SK-N-SH treated with all-trans-retinoic acid at 6 μM for 48 hours (cell line): ENCODE measurements at regions not wholly inside any gene's neighbourhood (a gene's known extent, or its start where the extent isn't known, plus 50 kb on each side); places are given as distances from the start of the nearest gene placed in this dataset.

Experiments used
- ATAC-seq: fragments of 200-7000 bp; cut with Tn5 transposase; 3 replicates; pipeline ENCODE4 v1.9.1; 2020; ENCODE audit warnings: mild to moderate bottlenecking, moderate library complexity
- ARNTL ChIP-seq: fragments of 450-650 bp; formaldehyde crosslinking; IDR thresholded peaks from 2 replicates; pipeline ENCODE4 v1.5.0; 2020; ENCODE audit warnings: low read depth, mild to moderate bottlenecking, moderate library complexity, borderline replicate concordance
- BACH2 ChIP-seq: fragments of 250-450 bp; sonication (Bioruptor Pico); IDR thresholded peaks from 2 replicates; pipeline ENCODE4 v1.9.0; 2021; ENCODE audit warnings: mild to moderate bottlenecking, borderline replicate concordance
- CSDC2 ChIP-seq: fragments of 250-450 bp; sonication (Bioruptor Pico); IDR thresholded peaks from 2 replicates; pipeline ENCODE4 v1.5.0; 2020; ENCODE audit warnings: mild to moderate bottlenecking, moderate library complexity
- ESRRG ChIP-seq: fragments of 250-450 bp; sonication (Bioruptor Pico); IDR thresholded peaks from 2 replicates; pipeline ENCODE4 v1.6.1; 2021; ENCODE audit warnings: mild to moderate bottlenecking
- GLIS3 ChIP-seq: fragments of 250-450 bp; sonication (Bioruptor Pico); IDR thresholded peaks from 2 replicates; pipeline ENCODE4 v1.5.0; 2020; ENCODE audit warnings: mild to moderate bottlenecking, moderate library complexity
- ISL1 ChIP-seq: fragments of 250-450 bp; sonication (Bioruptor Pico); IDR thresholded peaks from 2 replicates; pipeline ENCODE4 v2.1.2; 2022; ENCODE audit warnings: mild to moderate bottlenecking, moderate library complexity
- OSR1 ChIP-seq: fragments of 250-450 bp; sonication (Bioruptor Pico); IDR thresholded peaks from 2 replicates; pipeline ENCODE4 v1.8.0; 2022; ENCODE audit warnings: moderate library complexity, mild to moderate bottlenecking, inconsistent platforms
- PPARA ChIP-seq: fragments of 250-450 bp; sonication (Bioruptor Pico); IDR thresholded peaks from 2 replicates; pipeline ENCODE4 v1.5.0; 2020; ENCODE audit warnings: mild to moderate bottlenecking, borderline replicate concordance
- RARB ChIP-seq: fragments of 250-450 bp; sonication (Bioruptor Pico); IDR thresholded peaks from 2 replicates; pipeline ENCODE4 v1.8.0; 2021; ENCODE audit warnings: mild to moderate bottlenecking, moderate library complexity
- SNAI2 ChIP-seq: fragments of 250-450 bp; sonication (Bioruptor Pico); IDR thresholded peaks from 2 replicates; pipeline ENCODE4 v1.5.0; 2020; ENCODE audit warnings: mild to moderate bottlenecking, moderate library complexity
- TCF4 ChIP-seq: fragments of 250-450 bp; sonication (Bioruptor Pico); IDR thresholded peaks from 2 replicates; pipeline ENCODE4 v1.8.0; 2021; ENCODE audit warnings: mild to moderate bottlenecking, moderate library complexity, borderline replicate concordance
- ZC3H10 ChIP-seq: fragments of 250-450 bp; sonication (Bioruptor Pico); IDR thresholded peaks from 2 replicates; pipeline ENCODE4 v1.5.1; 2021; ENCODE audit warnings: mild to moderate bottlenecking, moderate library complexity
- ZFP3 ChIP-seq: fragments of 250-450 bp; sonication (Bioruptor Pico); IDR thresholded peaks from 2 replicates; pipeline ENCODE4 v1.5.0; 2020; ENCODE audit warnings: mild to moderate bottlenecking, moderate library complexity
- ZFP30 ChIP-seq: fragments of 450-650 bp; formaldehyde crosslinking; IDR thresholded peaks from 2 replicates; pipeline ENCODE4 v1.5.0; 2022; ENCODE audit warnings: mild to moderate bottlenecking, moderate library complexity
- ZNF565 ChIP-seq: fragments of 450-650 bp; formaldehyde crosslinking; conservative IDR thresholded peaks from 2 replicates; pipeline ENCODE4 v1.5.0; 2020; ENCODE audit warnings: low read depth, mild to moderate bottlenecking, moderate library complexity
- ZNF70 ChIP-seq: fragments of 450-650 bp; formaldehyde crosslinking; IDR thresholded peaks from 2 replicates; pipeline ENCODE4 v1.5.0; 2020; ENCODE audit warnings: mild to moderate bottlenecking, moderate library complexity
- ZNF8 ChIP-seq: fragments of 450-650 bp; formaldehyde crosslinking; IDR thresholded peaks from 2 replicates; pipeline ENCODE4 v1.5.0; 2020; ENCODE audit warnings: mild to moderate bottlenecking, moderate library complexity
- TF ChIP-seq, protein P1 (sequence below): fragments of 250-450 bp; sonication (Bioruptor Pico); IDR thresholded peaks from 2 replicates; pipeline ENCODE4 v1.5.1; 2021; ENCODE audit warnings: mild to moderate bottlenecking, moderate library complexity
- TF ChIP-seq, protein P2 (sequence below): fragments of 250-450 bp; sonication (Bioruptor Pico); IDR thresholded peaks from 2 replicates; pipeline ENCODE4 v1.5.0; 2020; ENCODE audit warnings: mild to moderate bottlenecking, moderate library complexity
- TF ChIP-seq, protein P3 (sequence below): fragments of 250-450 bp; sonication (Bioruptor Pico); IDR thresholded peaks from 2 replicates; pipeline ENCODE4 v1.8.0; 2021; ENCODE audit warnings: low read depth, mild to moderate bottlenecking, moderate library complexity, borderline replicate concordance
- TF ChIP-seq, protein P4 (sequence below): fragments of 250-450 bp; sonication (Bioruptor Pico); IDR thresholded peaks from 2 replicates; pipeline ENCODE4 v1.8.0; 2020; ENCODE audit warnings: mild to moderate bottlenecking, moderate library complexity, borderline replicate concordance

DNA sequence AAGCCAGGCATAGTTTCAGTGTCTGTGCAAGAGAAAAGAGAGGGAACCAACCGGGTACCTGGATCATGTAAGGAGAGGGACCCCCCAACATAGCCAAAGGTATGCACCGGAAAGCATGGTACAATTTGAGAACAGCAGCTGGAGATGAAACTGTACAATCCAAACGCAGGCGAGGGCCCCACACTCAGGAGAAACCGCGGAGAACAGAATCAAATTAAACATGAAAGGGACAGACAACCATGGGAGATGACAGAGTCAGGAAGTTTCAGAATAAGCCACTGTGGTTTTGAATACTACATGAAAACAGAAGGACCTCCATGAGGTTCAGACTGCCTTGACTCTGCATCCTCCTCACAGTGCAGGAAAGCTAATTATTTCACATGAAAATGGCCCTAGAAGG is 62.9 kb upstream of the SPATA13 start:
- TF ChIP-seq ARNTL (CRISPR knock-in tag) (no peak), CSDC2 (CRISPR knock-in tag) (no peak), ZFP30 (CRISPR knock-in tag) (no peak), GLIS3 (CRISPR knock-in tag) (no peak), BACH2 (CRISPR knock-in tag) (no peak), ZNF565 (no peak), ZFP3 (CRISPR knock-in tag) (no peak), RARB (CRISPR knock-in tag) (no peak), TCF4 (CRISPR knock-in tag) (no peak), PPARA (CRISPR knock-in tag) (no peak), ZNF8 (CRISPR knock-in tag) (no peak), ESRRG (no peak)
- TF ChIP-seq, protein P1, sequence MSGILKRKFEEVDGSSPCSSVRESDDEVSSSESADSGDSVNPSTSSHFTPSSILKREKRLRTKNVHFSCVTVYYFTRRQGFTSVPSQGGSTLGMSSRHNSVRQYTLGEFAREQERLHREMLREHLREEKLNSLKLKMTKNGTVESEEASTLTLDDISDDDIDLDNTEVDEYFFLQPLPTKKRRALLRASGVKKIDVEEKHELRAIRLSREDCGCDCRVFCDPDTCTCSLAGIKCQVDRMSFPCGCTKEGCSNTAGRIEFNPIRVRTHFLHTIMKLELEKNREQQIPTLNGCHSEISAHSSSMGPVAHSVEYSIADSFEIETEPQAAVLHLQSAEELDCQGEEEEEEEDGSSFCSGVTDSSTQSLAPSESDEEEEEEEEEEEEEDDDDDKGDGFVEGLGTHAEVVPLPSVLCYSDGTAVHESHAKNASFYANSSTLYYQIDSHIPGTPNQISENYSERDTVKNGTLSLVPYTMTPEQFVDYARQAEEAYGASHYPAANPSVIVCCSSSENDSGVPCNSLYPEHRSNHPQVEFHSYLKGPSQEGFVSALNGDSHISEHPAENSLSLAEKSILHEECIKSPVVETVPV: no peak
- TF ChIP-seq, protein P2, sequence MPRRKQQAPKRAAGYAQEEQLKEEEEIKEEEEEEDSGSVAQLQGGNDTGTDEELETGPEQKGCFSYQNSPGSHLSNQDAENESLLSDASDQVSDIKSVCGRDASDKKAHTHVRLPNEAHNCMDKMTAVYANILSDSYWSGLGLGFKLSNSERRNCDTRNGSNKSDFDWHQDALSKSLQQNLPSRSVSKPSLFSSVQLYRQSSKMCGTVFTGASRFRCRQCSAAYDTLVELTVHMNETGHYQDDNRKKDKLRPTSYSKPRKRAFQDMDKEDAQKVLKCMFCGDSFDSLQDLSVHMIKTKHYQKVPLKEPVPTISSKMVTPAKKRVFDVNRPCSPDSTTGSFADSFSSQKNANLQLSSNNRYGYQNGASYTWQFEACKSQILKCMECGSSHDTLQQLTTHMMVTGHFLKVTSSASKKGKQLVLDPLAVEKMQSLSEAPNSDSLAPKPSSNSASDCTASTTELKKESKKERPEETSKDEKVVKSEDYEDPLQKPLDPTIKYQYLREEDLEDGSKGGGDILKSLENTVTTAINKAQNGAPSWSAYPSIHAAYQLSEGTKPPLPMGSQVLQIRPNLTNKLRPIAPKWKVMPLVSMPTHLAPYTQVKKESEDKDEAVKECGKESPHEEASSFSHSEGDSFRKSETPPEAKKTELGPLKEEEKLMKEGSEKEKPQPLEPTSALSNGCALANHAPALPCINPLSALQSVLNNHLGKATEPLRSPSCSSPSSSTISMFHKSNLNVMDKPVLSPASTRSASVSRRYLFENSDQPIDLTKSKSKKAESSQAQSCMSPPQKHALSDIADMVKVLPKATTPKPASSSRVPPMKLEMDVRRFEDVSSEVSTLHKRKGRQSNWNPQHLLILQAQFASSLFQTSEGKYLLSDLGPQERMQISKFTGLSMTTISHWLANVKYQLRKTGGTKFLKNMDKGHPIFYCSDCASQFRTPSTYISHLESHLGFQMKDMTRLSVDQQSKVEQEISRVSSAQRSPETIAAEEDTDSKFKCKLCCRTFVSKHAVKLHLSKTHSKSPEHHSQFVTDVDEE (CRISPR knock-in tag): no peak
- no peak for ATAC-seq

DNA sequence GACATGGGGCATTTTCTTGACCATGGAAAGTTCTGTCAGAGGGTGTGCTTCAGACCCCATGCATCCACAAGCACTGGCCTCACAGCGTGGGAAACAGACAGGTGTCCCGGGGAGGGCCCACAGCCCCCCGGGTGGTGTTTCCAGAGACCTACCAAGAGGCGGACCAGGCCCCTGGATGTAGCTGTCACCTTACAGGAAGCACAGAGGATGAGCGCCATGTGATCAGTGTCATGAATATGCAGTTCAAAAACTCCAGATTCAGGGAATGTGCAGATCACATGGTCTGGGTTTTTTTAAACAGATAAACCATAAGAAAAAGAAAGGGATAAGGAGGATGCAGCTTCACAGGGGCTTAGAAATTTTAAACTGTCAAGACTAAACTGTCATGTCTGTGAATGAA is 61.0 kb upstream of the SPATA13 start:
- TF ChIP-seq, protein P2 (CRISPR knock-in tag): no peak
- TF ChIP-seq TCF4 (CRISPR knock-in tag): no peak
- no peak for TF ChIP-seq ZC3H10 (CRISPR knock-in tag)
- TF ChIP-seq, protein P3, sequence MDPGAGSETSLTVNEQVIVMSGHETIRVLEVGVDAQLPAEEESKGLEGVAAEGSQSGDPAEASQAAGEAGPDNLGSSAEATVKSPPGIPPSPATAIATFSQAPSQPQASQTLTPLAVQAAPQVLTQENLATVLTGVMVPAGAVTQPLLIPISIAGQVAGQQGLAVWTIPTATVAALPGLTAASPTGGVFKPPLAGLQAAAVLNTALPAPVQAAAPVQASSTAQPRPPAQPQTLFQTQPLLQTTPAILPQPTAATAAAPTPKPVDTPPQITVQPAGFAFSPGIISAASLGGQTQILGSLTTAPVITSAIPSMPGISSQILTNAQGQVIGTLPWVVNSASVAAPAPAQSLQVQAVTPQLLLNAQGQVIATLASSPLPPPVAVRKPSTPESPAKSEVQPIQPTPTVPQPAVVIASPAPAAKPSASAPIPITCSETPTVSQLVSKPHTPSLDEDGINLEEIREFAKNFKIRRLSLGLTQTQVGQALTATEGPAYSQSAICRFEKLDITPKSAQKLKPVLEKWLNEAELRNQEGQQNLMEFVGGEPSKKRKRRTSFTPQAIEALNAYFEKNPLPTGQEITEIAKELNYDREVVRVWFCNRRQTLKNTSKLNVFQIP (CRISPR knock-in tag): no peak
- no peak for TF ChIP-seq ZNF565
- TF ChIP-seq SNAI2 (CRISPR knock-in tag): no peak
- no peak for TF ChIP-seq ZFP3 (CRISPR knock-in tag)
- no peak for TF ChIP-seq GLIS3 (CRISPR knock-in tag)
- TF ChIP-seq RARB (CRISPR knock-in tag): no peak
- TF ChIP-seq BACH2 (CRISPR knock-in tag): no peak
- TF ChIP-seq ZFP30 (CRISPR knock-in tag): no peak
- no peak for TF ChIP-seq CSDC2 (CRISPR knock-in tag)
- TF ChIP-seq ZNF70: no peak
- TF ChIP-seq OSR1 (CRISPR knock-in tag): no peak
- TF ChIP-seq, protein P4, sequence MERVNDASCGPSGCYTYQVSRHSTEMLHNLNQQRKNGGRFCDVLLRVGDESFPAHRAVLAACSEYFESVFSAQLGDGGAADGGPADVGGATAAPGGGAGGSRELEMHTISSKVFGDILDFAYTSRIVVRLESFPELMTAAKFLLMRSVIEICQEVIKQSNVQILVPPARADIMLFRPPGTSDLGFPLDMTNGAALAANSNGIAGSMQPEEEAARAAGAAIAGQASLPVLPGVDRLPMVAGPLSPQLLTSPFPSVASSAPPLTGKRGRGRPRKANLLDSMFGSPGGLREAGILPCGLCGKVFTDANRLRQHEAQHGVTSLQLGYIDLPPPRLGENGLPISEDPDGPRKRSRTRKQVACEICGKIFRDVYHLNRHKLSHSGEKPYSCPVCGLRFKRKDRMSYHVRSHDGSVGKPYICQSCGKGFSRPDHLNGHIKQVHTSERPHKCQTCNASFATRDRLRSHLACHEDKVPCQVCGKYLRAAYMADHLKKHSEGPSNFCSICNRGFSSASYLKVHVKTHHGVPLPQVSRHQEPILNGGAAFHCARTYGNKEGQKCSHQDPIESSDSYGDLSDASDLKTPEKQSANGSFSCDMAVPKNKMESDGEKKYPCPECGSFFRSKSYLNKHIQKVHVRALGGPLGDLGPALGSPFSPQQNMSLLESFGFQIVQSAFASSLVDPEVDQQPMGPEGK (CRISPR knock-in tag): no peak
- no peak for ATAC-seq

DNA sequence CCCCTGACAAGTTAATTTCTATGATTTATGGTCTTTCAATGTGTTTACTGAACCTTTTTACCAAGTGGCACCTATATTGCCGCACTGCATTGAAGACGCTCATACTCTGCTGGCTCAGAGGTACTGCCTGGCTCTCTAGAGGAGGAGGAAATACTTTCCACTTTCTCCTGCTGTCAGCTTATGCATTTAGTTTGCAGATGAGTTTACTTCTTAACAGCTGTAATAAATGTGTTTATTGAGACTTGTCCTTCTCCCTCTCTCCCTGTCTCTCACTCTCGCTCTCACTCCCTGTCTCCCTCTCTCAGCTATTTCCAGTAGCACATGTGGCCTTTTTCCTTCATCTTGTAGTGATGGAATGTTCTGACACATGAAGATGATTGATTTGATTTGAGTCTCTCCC is 60.3 kb upstream of the SPATA13 start:
- no peak for ATAC-seq
- TF ChIP-seq ZNF8 (CRISPR knock-in tag) (no peak), ISL1 (CRISPR knock-in tag) (no peak), ZNF70 (no peak), ESRRG (no peak), RARB (CRISPR knock-in tag) (no peak)
- TF ChIP-seq, protein P3 (CRISPR knock-in tag): no peak
